AML-193 (cell line): ENCODE measurements at regions not wholly inside any gene's neighbourhood (a gene's known extent, or its start where the extent isn't known, plus 50 kb on each side); places are given as distances from the start of the nearest gene placed in this dataset.
"Not testable (repeated sequence)": the region's sequence is repeated elsewhere in the genome, so short reads cannot be mapped to it uniquely, and the experiment has no call there.

ENCODE experiments used
- DNase-seq, 2 experiments: peaks; one replicate each; lab custom pipeline; 2025; lab: John Stamatoyannopoulos, UW

- DNase-seq, result no peak
These were observed 51.6 kb upstream of the BLTP1 start for GRCh38 chr4:122100508-122100907.

- DNase-seq, result no peak
These were observed 52.2 kb upstream of the BLTP1 start for GRCh38 chr4:122099896-122100295.

- no peak for DNase-seq
These were observed 60.2 kb upstream of the BLTP1 start for GRCh38 chr4:122091836-122092405.

GRCh38 chr4:122091397-122091796 is 60.7 kb upstream of the BLTP1 start:
- no peak for DNase-seq

GRCh38 chr4:122090989-122091388 is 61.1 kb upstream of the BLTP1 start:
- DNase-seq, result no peak

GRCh38 chr4:122086338-122087065 is 65.6 kb upstream of the BLTP1 start:
- DNase-seq, result no peak

GRCh38 chr4:122083989-122084388 is 68.1 kb upstream of the BLTP1 start:
- DNase-seq, result no peak

GRCh38 chr4:122083351-122083750 is 68.8 kb upstream of the BLTP1 start:
- no peak for DNase-seq

- DNase-seq, result no peak
These were observed 69.5 kb upstream of the BLTP1 start for GRCh38 chr4:122082661-122083060.

GRCh38 chr4:122077653-122078052 is 74.5 kb upstream of the BLTP1 start:
- DNase-seq, result not testable (repeated sequence)

- not testable (repeated sequence) for DNase-seq
These were observed 75.3 kb upstream of the BLTP1 start for GRCh38 chr4:122076835-122077234.

- no peak for DNase-seq
These were observed 78.5 kb upstream of the BLTP1 start for GRCh38 chr4:122073615-122074014.

GRCh38 chr4:122065915-122066314 is 86.2 kb upstream of the BLTP1 start:
- DNase-seq, result no peak

GRCh38 chr4:122065149-122065548 is 87.0 kb upstream of the BLTP1 start:
- no peak for DNase-seq

GRCh38 chr4:122053186-122053585 is 98.9 kb upstream of the BLTP1 start:
- no peak for DNase-seq

GRCh38 chr4:122052677-122053076 is 99.5 kb upstream of the BLTP1 start:
- DNase-seq, result no peak

GRCh38 chr4:122050841-122051240 is 99.0 kb upstream of the TRPC3 start:
- DNase-seq, result no peak

GRCh38 chr4:122047456-122048425 is 95.9 kb upstream of the TRPC3 start:
- DNase-seq, result no peak

- DNase-seq, result no peak
These were observed 94.4 kb upstream of the TRPC3 start for GRCh38 chr4:122046255-122046654.

GRCh38 chr4:122045533-122045932 is 93.7 kb upstream of the TRPC3 start:
- peak; percentile 24 to 30 for DNase-seq

- DNase-seq, result no peak
These were observed 92.6 kb upstream of the TRPC3 start for GRCh38 chr4:122044501-122044900.

GRCh38 chr4:122041312-122041711 is 89.5 kb upstream of the TRPC3 start:
- DNase-seq, result no peak

GRCh38 chr4:122038896-122039295 is 87.0 kb upstream of the TRPC3 start:
- DNase-seq, result no peak
